Hematopoietic multipotent progenitor cell treated with erythropoietin and hydrocortisone succinate and interleukin-3 and kit ligand, for 17 days (in vitro differentiated cells): ENCODE measurements at regions not wholly inside any gene's neighbourhood (a gene's known extent, or its start where the extent isn't known, plus 50 kb on each side); places are given as distances from the start of the nearest gene placed in this dataset.

ENCODE experiments used
- DNase-seq: peaks from one replicate; pipeline ENCODE4 v3.0.0-alpha.2; 2015; ENCODE audit warnings: low spot score

DNA sequence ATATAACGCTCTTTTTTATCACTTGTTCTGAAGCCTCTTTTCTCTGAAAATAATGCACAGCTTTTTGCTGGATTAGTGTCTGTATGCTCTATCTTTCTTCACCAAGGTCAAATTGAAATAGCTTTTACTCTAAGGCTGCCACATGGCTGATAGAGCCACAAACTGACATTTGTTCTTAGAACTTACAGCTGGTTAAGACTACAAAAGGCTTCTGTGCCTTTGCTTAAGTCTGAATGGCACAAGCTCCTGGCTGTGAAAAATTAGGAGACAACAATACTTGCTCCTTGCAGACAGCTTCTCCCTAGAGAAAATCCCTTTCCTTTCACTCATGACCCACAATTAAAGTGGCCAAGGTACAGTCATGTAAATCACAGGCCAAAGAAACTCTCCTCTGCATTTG is 515.3 kb downstream of the DSC3 start:
- DNase-seq: no peak

DNA sequence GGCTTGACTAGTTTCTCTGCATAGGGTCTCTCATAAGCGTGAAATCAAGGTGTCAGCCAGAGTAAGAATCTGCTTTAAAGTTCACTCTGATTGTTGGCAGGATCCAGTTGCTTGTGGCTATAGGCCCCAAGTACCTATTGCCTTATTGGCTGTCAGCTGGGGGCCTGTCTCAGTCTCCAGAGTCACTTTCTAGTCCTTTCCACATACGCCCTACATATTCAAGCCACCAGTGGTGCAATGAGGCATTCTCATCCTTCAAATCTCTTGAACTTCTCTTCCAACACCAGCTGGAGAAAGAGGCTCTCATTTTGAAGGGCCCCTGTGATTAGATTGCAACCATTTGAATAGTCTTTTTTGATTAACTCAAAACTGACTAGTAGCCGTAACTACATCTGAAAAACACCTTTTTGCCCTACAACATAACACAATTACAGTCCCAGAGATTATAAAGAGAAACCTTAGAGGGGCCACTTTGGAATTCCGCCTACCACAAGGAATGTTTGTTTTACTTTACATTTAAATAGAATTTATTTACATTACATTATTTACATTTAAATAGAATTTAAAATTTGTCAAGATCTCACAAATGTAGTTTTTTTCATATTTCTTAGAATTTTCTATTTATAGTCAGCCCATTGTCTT is 520.1 kb downstream of the DSC3 start:
- no peak for DNase-seq

DNA sequence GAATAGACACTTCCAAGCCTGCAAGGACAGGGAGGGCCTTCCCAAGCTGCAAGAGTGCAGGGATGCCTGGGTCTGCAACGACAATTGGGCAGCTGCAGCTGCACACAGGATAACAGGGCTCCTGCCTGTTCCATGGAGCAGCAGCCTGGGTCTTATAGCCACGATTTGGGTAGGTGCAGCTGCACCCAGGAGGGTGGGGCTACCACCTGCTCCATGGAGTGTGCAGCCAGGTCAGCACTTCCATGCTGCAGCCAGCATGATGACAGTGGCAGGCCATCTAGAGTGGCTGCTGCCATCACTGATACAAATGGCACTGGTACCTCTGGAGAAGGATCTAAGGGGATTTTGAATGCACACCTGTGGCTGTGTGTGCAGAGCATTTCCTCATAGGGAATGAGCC is 528.5 kb downstream of the DSC3 start:
- no peak for DNase-seq

DNA sequence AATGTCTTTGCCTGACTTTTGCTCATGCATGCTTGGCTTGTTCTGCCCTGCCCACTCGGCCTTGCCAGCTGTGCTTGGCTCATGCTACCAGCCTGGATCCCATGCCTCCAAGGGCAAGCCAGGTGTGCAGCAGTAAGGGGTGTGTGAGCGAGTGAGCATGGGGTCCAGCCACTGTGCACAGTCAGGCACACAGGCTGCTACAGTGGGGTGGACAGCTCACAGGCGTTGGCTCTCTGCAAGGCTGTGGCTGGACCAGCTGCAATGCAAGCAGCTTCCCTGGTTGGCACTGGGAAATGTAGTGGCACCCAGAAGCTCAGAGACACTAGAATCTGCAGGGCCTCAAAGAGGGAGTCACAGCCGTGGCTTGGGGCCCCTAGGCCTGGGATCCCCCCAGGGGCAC is 529.7 kb downstream of the DSC3 start:
- DNase-seq: no peak

DNA sequence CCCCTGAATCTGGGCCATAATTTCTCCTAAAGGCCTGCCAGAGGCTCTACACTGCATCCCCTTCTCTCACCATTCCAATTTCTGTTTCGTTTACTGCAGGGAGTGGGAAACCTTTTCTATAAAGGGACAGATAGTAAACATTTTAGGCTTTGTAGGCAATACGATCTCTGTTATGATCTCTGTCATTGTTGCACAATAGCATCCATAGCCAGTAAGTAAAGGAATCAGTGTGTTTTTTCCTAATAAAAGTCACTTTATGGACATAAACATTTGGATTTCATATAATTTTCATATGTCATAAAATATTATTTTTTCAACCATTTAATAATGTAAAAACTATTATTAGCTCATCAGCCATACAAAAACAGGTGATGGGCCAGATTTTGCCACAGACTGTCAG is 531.7 kb downstream of the DSC3 start:
- no peak for DNase-seq

DNA sequence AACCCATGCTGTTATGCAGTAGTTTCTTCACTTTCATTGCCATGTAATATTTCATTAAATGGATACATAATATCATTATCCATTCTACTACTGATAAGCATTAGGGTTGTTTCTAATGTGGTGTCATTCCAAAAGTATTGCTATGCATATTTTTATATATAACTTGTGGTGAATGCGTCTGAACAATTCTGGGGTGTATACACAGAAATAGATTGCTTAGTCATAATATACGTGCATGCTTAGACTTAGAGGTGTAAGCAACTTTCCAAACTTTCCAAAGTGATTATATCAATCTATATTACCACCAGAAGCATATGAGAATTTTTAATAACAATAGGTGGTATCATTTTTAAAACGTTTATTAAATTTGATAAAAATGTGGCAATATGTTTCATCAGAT is 540.9 kb downstream of the DSC3 start:
- DNase-seq: no peak

DNA sequence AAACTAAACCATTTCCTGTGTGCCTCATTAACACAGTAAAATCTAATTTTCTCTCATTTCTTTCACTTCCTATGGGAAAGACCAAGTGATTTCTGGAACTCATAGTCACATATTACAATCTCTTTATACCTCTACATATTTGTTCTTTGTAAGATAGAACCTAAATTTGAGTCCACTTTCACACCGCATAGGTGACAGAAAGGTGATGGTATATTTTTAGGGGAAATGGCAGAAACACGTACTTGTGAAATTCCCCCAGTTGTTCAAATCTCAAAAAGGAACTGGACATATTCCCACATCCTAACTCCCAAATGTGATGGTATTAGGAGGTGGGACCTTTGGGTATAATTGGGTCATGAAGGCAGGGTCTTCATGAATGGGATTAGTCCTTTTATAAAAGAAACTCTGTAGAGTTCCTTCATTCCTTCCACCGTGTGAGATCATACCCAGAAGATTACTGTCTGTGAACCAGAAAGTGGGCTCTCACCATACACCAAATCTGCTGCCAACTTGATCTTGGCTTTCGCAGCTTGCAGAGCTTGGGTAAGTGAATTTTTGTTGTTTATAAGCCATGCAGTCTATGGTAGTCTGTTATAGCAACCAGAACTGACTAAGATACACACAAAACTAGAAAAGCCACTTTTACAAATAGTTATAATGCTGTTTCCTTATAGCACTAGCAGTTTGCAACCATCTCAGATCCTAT is 542.1 kb downstream of the DSC3 start:
- no peak for DNase-seq

DNA sequence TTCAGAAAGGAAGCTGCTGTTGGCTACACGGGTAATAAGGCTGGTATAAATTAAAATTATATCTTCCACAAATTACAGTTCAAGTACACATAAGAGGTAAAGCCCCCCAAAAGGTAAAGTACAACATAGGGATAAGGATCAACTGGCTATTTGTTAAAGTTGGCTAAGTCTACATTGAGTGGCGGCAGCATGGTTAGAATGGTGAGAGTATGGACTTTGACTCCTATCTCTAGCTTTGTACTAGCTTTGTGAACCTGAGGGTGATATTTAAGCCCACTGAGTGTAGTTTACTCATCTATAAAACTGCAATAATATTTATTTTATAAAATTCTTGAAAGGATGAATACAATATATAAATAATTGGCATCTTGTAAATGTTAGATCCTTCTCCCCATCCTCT is 542.8 kb downstream of the DSC3 start:
- no peak for DNase-seq

DNA sequence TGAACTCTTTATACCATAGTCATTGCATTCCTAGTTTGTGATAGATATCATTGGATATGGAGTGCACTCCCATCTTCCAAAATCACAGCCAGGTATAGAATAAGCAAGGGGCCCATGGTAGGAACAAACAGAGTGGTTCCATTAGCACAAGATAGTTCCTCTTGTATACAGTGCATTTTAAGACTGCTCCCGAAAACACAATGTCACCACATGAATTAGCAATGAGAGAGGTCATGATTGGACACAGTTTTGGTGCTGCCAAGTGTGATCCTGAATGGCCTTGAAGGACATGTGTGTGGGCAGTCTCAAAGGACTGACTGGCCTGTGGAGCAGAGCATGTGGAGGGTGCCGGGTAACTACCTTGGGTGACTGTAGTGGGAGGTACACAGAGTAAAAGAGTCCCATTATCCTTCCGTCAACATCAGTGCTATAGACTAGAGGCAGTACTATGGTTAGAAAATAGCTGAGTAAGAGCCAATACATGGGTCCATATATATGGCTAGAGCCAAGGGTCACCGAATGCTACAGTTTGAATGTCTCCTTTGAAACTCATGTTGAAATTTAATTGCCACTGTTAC is 549.9 kb downstream of the DSC3 start:
- DNase-seq: no peak

DNA sequence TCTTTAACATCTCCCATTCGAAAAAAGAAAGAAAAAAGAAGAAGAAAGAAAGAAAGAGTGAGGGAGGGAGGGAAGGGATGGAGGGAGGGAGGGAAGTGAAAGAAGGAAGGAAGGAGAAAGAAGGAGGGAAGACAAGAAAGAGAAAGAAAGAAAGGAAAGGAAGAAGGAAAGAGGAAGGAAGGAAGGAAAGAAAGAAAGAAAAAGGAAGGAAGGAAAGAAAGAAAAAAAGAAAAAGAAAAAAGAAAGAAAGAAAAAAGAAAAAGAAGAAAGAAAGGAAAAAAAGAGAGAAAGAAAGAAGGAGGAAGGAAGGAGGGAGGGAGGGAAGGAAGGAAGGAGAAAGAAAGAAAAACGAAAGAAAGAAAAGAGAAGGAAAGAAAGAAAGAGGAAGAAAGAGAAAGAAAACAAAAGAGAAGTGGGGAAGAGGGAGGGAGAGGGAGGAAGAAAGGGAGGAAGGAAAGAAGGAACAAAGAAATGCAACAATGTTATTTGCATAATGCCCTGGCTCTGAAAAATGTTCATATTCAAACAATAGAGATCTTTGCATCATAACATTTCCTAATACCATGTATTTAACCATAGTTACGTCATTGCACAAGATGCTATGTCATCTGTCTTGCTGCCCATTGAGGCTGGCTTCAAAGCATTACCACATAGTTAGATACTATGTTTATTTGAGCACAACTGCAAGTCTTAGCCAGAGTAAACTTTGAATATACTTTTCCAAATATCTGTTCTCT is 550.6 kb downstream of the DSC3 start:
- no peak for DNase-seq

DNA sequence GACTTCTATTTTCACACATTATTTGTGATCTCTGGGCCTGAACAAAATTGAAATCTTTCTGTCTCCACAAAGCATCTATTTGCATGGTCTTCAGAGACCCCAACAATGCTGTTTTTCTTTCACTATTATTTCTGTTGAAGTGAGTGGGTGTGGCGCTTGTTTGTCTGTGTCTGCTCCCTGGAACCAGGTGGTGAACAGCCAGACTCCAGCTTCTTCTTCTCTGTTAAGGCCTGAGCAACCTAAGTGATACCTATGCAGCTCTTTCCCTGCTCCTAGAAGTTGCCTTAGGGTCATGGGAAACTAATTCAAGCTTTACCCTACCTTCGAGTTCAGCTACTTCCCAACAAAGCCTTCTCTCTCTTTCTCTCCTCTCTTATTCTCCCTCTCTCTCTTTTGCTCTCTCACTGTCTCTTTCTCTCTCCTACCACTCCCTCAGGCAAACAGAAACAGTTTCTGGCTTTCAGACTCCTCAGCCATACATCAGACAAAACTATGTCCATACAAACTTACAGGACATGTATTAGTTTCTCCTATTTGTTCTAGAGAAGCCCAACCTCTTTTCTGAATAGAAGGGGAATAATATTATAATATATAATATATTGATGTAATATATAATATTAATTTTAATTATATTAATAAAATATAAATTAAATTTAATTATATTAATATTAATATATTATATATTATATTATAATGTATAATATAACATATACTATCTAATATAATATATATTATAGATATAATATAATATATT is 552.5 kb downstream of the DSC3 start:
- no peak for DNase-seq

DNA sequence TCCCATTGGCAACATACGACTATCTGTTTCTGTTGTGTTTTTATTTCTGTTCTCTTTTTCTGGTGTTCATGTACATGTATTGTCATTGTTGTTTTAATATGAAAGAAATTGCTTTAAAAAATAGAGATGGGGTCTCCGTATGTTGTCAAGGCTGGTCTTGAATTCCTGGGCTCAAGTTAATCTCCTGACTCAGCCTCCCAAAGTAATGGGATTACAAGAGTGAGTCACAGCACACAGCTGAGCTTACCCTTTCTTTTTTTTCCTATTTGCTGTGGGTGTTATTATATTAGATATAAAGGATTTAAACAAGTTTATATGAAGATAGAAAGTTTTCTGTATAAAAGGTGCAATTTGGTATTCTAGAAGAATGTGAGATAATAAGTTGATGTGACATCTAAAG is 554.6 kb downstream of the DSC3 start:
- DNase-seq: no peak

DNA sequence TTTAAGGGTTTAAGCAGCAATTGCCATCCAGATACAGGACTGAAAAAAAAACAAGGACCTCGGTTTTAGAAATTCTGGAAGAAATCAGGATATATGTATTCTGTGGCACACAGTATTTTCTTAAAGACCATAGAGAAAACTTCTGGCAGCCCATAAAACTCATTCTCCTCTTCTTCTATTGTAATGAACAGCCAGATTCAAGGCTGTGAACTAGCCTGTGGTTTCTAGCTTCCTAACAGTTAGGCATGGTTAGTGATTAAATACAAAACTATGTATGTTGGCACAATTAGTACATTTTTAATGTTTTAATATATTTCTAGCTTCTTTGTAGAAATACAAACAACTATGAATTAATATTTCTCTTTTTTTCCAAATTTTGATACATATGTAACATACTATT is 555.7 kb downstream of the DSC3 start:
- no peak for DNase-seq

DNA sequence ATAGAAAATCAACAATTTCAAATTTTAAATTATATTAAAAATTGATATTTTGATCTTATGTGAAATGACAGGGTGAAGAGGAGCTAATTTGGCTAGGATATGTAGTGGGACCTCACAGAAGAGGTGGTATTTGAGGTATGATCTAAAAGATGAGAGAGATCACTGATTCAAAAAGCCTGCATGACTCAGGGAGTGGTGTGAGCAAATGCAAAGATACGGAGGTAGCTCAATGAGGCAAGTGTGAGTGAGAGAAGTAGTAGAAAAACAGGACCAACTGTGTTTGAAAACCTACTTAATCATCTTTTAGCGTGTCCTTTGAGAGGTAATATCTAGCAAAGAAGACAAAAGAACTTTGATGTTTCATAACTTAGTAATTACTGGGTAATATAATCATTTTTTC is 557.5 kb downstream of the DSC3 start:
- no peak for DNase-seq

DNA sequence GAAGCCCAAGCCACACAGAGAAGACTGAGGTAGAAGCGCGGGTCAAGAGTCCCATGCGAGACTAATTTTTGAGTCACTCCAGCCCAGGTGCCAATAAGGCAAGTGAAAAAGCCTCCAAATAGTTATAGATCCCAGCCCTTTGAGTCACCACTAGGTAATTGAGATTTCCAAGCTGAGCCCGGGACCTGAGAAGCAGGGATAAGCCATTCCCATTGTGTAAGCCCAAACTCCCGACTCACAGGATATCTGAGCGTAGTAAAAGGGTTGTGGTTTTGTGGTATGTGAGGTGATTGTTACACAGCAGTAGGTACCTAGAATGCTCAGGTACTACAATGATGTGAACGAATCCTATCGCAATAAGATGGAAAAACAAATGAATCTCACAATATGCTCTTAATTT is 560.7 kb downstream of the DSC3 start:
- no peak for DNase-seq

DNA sequence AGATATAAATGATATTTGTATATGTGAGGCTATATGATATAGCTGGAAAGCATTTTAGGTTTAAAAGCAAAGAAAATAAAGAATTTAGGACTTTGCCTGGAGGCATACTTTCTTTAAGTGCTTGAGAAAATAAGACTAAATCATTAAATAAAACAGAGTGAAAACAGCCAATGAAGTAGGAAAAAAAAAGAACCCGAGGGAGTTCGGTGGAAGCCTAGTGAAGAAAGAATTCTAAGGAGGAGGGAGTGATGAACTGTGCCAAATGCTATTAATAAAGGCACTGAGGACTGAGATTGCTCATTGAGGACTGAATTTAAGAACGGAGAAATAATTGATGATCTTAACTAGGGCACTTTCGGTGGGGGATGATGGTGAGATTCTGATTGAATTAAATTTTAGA is 573.5 kb downstream of the DSC3 start:
- DNase-seq: no peak

DNA sequence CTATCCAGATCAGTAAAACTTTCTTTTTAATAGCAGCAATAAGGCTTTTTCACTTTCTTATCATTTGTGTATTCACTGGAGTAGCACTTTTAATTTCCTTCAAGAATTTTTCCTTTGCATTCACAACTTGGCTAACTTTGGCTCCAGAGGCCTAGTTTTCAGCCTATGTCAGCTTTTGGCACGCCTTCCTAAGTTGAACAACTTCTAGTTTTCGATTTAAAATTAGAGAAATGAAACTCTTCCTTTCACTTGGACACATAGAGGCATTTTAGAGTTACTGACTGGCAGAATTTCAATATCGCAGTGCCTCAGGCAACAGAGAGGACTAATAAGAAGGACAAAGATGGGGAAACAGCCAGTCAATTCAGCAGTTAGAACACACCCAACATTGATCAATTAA is 577.4 kb downstream of the DSC3 start:
- DNase-seq: no peak

DNA sequence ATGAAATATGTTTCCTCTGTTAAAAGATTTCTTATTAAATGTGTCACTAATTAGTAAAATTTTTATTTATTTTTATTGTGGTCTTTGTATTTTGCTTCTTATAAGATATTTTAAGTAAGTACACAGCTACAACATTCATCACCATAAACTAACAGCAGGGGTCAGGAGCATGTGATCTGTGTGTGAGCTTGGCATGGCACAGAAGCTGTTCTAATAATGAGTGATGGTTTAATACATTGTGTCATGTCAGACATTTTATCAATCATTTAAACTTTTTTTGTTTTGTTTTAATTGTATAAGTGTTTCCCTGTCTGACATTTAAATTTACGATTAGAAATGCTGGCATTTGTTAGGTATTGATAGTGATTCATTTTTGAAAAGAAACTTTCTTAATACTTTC is 585.4 kb downstream of the DSC3 start:
- no peak for DNase-seq

DNA sequence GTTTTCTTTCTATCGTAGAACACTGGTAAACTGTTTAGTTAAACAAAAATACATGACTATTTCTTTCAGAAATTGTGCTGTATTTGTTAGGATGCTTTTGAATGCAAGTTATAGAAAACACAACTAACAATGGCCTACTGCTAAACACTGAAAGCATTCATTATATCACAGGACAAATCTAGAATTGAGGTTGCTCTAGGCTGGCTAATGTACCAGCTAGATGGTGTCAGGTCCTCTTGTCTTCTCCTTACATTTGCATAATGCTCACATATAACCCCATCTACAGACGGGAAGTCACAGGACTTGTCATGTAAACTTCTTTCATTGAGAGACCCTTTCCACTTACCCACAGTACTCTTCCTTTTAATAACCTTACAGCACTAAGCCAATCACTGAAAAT is 586.8 kb downstream of the DSC3 start:
- no peak for DNase-seq

DNA sequence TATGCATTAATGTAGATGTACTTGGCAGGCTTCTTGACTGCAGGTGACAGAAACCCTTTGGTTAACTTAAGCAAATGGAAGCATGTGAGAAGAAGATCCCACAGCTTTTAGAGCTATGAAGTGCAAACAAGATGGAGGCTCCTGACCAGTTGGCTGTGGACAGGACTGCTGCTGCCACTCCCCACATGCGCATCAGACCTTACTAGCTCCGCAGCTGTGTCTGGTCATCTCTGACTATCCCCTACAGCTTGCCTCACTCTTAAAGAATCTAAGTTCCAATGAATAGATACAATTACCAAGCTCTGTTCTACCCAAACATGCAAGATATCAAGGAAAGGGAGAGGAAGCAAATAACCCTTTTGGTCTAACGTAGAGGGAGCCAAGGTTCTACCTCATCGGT is 587.6 kb downstream of the DSC3 start:
- DNase-seq: no peak

DNA sequence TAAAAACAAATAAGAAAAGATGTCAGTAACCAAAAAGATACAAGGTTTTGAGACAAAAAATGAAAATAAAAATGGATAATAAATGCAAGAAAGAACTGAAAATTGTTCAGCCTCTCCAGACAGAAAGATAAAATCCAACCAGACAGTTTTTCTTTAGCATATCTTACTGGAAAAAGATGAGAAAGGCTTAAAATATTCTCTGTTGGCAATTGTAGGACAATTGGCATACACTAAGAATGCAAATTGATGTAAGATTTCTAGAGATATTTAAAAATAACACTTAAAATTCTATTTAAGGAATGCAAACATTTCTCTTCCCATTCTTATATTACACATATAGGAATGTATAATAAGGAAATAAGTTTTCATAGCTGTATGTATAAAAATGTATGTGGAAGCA is 590.6 kb downstream of the DSC3 start:
- no peak for DNase-seq

DNA sequence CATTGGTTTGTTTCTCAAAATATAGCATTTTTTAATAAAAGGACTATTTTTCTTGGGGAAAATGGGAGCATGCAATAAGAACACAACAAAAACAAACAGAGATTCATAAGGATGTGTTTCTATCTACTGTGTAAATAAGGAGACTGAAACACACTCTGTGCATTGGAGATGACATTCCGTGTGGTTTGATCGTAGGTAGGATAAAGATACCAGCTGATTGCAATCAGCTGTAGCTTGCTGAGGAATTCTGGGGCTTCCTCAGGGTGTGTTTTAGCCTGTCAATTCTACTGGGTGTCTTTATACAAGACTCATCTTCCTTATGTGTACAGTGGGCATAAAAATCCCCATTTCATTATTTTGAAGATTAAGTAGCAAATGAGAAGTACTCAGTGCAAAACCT is 591.6 kb downstream of the DSC3 start:
- DNase-seq: no peak

DNA sequence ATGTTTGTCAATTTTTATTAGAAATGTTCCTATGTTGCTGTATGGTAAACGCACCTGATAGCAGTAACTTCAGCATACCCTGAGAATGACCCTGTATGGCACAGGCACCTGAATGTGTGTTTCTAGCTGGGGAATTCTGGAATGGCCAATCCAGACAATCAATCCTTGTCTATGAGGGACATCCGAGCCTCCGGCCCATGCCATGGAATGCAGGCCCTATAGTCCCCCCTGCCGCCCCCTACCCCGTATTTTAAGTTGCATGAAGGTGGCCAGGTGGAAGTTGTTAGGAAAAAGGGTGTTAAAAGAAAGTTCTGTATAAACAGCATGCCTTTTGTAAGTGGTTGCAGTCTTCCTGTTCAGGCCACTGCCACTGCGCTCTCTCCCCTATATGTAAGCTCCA is 595.9 kb downstream of the DSC3 start:
- DNase-seq: no peak
